Stimulated activated CD4-positive, alpha-beta T cell treated with anti-CD3 and anti-CD28 coated beads, Interleukin-12 subunit alpha, Interleukin-12 subunit beta, amount 100 ng/mL, for 48 hours (primary cell): ENCODE measurements at regions not wholly inside any gene's neighbourhood (a gene's known extent, or its start where the extent isn't known, plus 50 kb on each side); places are given as distances from the start of the nearest gene placed in this dataset.

Experiments used
- DNase-seq, 3 donors: peaks; one replicate each; pipeline ENCODE4 v3.0.0-alpha.2; 2020; ENCODE audit warnings: low read depth in 2 of 3, low spot score in 1 of 3

GRCh38 chr2:23327887-23328286 lies 57.1 kb upstream of the KLHL29 start:
- no peak for DNase-seq

GRCh38 chr2:23330214-23330613 lies 54.8 kb upstream of the KLHL29 start:
- DNase-seq = no peak
